HEK293T (cell line): ENCODE measurements at regions not wholly inside any gene's neighbourhood (a gene's known extent, or its start where the extent isn't known, plus 50 kb on each side); places are given as distances from the start of the nearest gene placed in this dataset.

Source experiments
- ARNT ChIP-seq: fragments of 450-650 bp; IDR thresholded peaks from 2 replicates; pipeline ENCODE4 v1.6.1; 2017; ENCODE audit warnings: mild to moderate bottlenecking
- CTBP1 ChIP-seq: fragments of 450-650 bp; IDR thresholded peaks from 2 replicates; pipeline ENCODE4 v1.6.1; 2016; ENCODE audit warnings: borderline replicate concordance
- FOXK2 ChIP-seq: fragments of 450-650 bp; IDR thresholded peaks from 2 replicates; pipeline ENCODE4 v1.6.1; 2016; ENCODE audit warnings: mild to moderate bottlenecking
- SP1 ChIP-seq: fragments of 450-650 bp; IDR thresholded peaks from 2 replicates; pipeline ENCODE4 v1.6.1; 2017
- SUZ12 ChIP-seq: fragments of 450-650 bp; IDR thresholded peaks from 2 replicates; pipeline ENCODE4 v1.6.1; 2016; ENCODE audit warnings: mild to moderate bottlenecking

- TF ChIP-seq SUZ12 (no peak), SP1 (no peak), CTBP1 (no peak), FOXK2 (no peak), ARNT (no peak)
Measured at GRCh38 chr9:89884356-89885083, 279.7 kb downstream of the GADD45G start.
